ENCODE measurements at regions not wholly inside any gene's neighbourhood (a gene's known extent, or its start where the extent isn't known, plus 50 kb on each side); places are given as distances from the start of the nearest gene placed in this dataset.

GRCh38 chr2:228846161-228846560, 424.9 kb downstream of the PID1 start:
- H4K20me1 ChIP-seq (ENCODE audit: insufficient read depth, low read length) = no peaks in the 10 kb centered on the region
- intact Hi-C loops (cut with micrococcal nuclease; ENCODE audit: unreplicated experiment) = no loop called here
- no TSS peak for BruUV-seq (replicated peaks)
- 9% methylated on average over 2 of the region's 2 CpGs for WGBS (ENCODE audit: low lambda C conversion rate)
- no peaks in the 10 kb centered on the region for H3K79me2 ChIP-seq (ENCODE audit: insufficient read depth, low read length)
- ChIA-PET CTCF (ENCODE audit: low intra/inter-chr PET ratio, low total read pairs) (no interaction called here), POLR2A (no interaction called here)
- no peaks in the 10 kb centered on the region for H3K27me3 ChIP-seq (ENCODE audit: control insufficient read depth in 1 of 2, insufficient read depth in 2 of 2, low read length in 2 of 2)
- in situ Hi-C loops (cut with HindIII; ENCODE audit: extremely low pct_ligation_motif_present, low pct_unique_long_range_greater_than_20kb) = no loop called here
- H3K9ac ChIP-seq (ENCODE audit: insufficient read depth, low read depth, low read length) = no peak overlapping the region
- H3K27ac ChIP-seq (ENCODE audit: extremely low read length, insufficient read depth, low read length) = no peak overlapping the region
- no peak overlapping the region for H3K4me2 ChIP-seq (ENCODE audit: low read depth, low read length)
- TF ChIP-seq ZNF879 (CRISPR knock-in tag; IDR thresholded peaks at IDR 0.05) = no peak
- no peak for TF ChIP-seq KLF9 (CRISPR knock-in tag; IDR thresholded peaks at IDR 0.05; ENCODE audit: low read depth)
- TF ChIP-seq NR2F6 (IDR thresholded peaks at IDR 0.05) = no peak
- TF ChIP-seq NR2F6 (CRISPR knock-in tag; IDR thresholded peaks at IDR 0.05) = no peak
- TF ChIP-seq ZKSCAN1 (IDR thresholded peaks at IDR 0.05; ENCODE audit: low read length) = no peak
- no peak for TF ChIP-seq RERE (CRISPR knock-in tag; IDR thresholded peaks at IDR 0.05; ENCODE audit: low read depth)
- TF ChIP-seq, protein P1, sequence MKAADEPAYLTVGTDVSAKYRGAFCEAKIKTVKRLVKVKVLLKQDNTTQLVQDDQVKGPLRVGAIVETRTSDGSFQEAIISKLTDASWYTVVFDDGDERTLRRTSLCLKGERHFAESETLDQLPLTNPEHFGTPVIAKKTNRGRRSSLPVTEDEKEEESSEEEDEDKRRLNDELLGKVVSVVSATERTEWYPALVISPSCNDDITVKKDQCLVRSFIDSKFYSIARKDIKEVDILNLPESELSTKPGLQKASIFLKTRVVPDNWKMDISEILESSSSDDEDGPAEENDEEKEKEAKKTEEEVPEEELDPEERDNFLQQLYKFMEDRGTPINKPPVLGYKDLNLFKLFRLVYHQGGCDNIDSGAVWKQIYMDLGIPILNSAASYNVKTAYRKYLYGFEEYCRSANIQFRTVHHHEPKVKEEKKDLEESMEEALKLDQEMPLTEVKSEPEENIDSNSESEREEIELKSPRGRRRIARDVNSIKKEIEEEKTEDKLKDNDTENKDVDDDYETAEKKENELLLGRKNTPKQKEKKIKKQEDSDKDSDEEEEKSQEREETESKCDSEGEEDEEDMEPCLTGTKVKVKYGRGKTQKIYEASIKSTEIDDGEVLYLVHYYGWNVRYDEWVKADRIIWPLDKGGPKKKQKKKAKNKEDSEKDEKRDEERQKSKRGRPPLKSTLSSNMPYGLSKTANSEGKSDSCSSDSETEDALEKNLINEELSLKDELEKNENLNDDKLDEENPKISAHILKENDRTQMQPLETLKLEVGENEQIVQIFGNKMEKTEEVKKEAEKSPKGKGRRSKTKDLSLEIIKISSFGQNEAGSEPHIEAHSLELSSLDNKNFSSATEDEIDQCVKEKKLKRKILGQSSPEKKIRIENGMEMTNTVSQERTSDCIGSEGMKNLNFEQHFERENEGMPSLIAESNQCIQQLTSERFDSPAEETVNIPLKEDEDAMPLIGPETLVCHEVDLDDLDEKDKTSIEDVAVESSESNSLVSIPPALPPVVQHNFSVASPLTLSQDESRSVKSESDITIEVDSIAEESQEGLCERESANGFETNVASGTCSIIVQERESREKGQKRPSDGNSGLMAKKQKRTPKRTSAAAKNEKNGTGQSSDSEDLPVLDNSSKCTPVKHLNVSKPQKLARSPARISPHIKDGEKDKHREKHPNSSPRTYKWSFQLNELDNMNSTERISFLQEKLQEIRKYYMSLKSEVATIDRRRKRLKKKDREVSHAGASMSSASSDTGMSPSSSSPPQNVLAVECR (CRISPR knock-in tag; IDR thresholded peaks at IDR 0.05; ENCODE audit: borderline replicate concordance) = no peak
- no peak for TF ChIP-seq RCOR2 (CRISPR knock-in tag; IDR thresholded peaks at IDR 0.05)
- no peak for TF ChIP-seq ZNF230 (CRISPR knock-in tag; IDR thresholded peaks at IDR 0.05)
- TF ChIP-seq ZSCAN30 (CRISPR knock-in tag; IDR thresholded peaks at IDR 0.05) = no peak
- no peak for TF ChIP-seq FOXJ3 (CRISPR knock-in tag; IDR thresholded peaks at IDR 0.05; ENCODE audit: borderline replicate concordance)
- no peak for TF ChIP-seq ZNF225 (CRISPR knock-in tag; IDR thresholded peaks at IDR 0.05)
- no peak for TF ChIP-seq ZNF331 (CRISPR knock-in tag; IDR thresholded peaks at IDR 0.05)
- TF ChIP-seq ZC3H13 (CRISPR knock-in tag; IDR thresholded peaks at IDR 0.05) = no peak
- no peak for TF ChIP-seq PLRG1 (conservative IDR thresholded peaks at IDR 0.05)
- TF ChIP-seq ZNF737 (CRISPR knock-in tag; IDR thresholded peaks at IDR 0.05; ENCODE audit: borderline replicate concordance) = no peak
- TF ChIP-seq SRSF1 (optimal IDR thresholded peaks at IDR 0.05; ENCODE audit: low read depth, low read length) = no peak
- no peak for TF ChIP-seq DDIT3 (CRISPR knock-in tag; IDR thresholded peaks at IDR 0.05)
- TF ChIP-seq PRMT3 (CRISPR knock-in tag; IDR thresholded peaks at IDR 0.05; ENCODE audit: borderline replicate concordance, low read depth) = no peak
- TF ChIP-seq NFYB (CRISPR knock-in tag; IDR thresholded peaks at IDR 0.05) = no peak
- peaks cover 86% of the 10 kb centered on the region for H3K9me3 ChIP-seq (ENCODE audit: low read length)
- H3K4me1 ChIP-seq (ENCODE audit: insufficient read depth, low read length) = no peaks in the 10 kb centered on the region
- no peak for DNase-seq (ENCODE audit: low spot score)
- no peak overlapping the region for H3K4me3 ChIP-seq (replicated peaks in 1 of 3; ENCODE audit: insufficient read depth in 1 of 3, low read depth in 2 of 3, low read length in 3 of 3)
- no peaks in the 10 kb centered on the region for H3K36me3 ChIP-seq (replicated peaks in 1 of 2; ENCODE audit: control insufficient read depth in 1 of 2, insufficient read depth in 2 of 2, low read length in 2 of 2)
- FAIRE-seq = no peak
- ATAC-seq = no peak
- H2AFZ ChIP-seq (ENCODE audit: low read length) = no peak overlapping the region

Data from HepG2 (cell line).